Mesenchymal stem cell (in vitro differentiated cells and primary cell): ENCODE measurements at regions not wholly inside any gene's neighbourhood (a gene's known extent, or its start where the extent isn't known, plus 50 kb on each side); places are given as distances from the start of the nearest gene placed in this dataset.

Experiments used
- DNase-seq: peaks from one replicate; pipeline ENCODE4 v3.0.0-alpha.2; 2013
- H2AFZ ChIP-seq: one replicate; pipeline ENCODE4 v1.6.1; 2013; ENCODE audit warnings: low read depth, mild to moderate bottlenecking, control low read depth, inconsistent platforms, low read length, moderate library complexity
- H2AK5ac ChIP-seq: 2 replicates; pipeline ENCODE4 v1.6.1; 2013; ENCODE audit warnings: low read length, moderate library complexity, mild to moderate bottlenecking, inconsistent platforms; ENCODE audit not compliant: severe bottlenecking
- H2BK120ac ChIP-seq: one replicate; pipeline ENCODE4 v1.6.1; 2013; ENCODE audit warnings: low read depth, mild to moderate bottlenecking, inconsistent platforms, low read length, moderate library complexity
- H2BK12ac ChIP-seq, 2 experiments: one replicate each; pipeline ENCODE4 v1.6.1; 2013; ENCODE audit warnings: inconsistent platforms in 2 of 2, low read length in 2 of 2, mild to moderate bottlenecking in 2 of 2, moderate library complexity in 2 of 2, control low read depth in 1 of 2
- H2BK15ac ChIP-seq: one replicate; pipeline ENCODE4 v1.6.1; 2013; ENCODE audit warnings: mild to moderate bottlenecking, low read depth, inconsistent platforms; ENCODE audit not compliant: poor library complexity, severe bottlenecking
- H2BK5ac ChIP-seq: 2 replicates; pipeline ENCODE4 v1.6.1; 2013; ENCODE audit warnings: low read depth, mild to moderate bottlenecking, low read length, control low read depth, inconsistent platforms; ENCODE audit not compliant: poor library complexity, severe bottlenecking
- H3K14ac ChIP-seq, 2 experiments: one replicate each; pipeline ENCODE4 v1.6.1; 2013; ENCODE audit warnings: inconsistent platforms in 2 of 2, low read length in 2 of 2, control low read depth in 1 of 2, mild to moderate bottlenecking in 1 of 2, moderate library complexity in 1 of 2
- H3K18ac ChIP-seq, 2 experiments: one replicate each; pipeline ENCODE4 v1.6.1; 2013; ENCODE audit warnings: inconsistent platforms in 2 of 2, low read length in 2 of 2, control low read depth in 1 of 2, low read depth in 1 of 2, mild to moderate bottlenecking in 1 of 2
- H3K23ac ChIP-seq, 2 experiments: one replicate each; pipeline ENCODE4 v1.6.1; 2013; ENCODE audit warnings: inconsistent platforms in 2 of 2, low read length in 2 of 2, mild to moderate bottlenecking in 2 of 2, moderate library complexity in 2 of 2, control low read depth in 1 of 2
- H3K27ac ChIP-seq: 2 replicates; pipeline ENCODE4 v1.5.1; 2013; ENCODE audit warnings: mild to moderate bottlenecking, moderate library complexity, low read length, control low read depth, inconsistent platforms; ENCODE audit not compliant: poor library complexity, severe bottlenecking
- H3K27me3 ChIP-seq, 2 experiments: 2 replicates each; pipeline versions ENCODE4 v1.6.1 to v1.7.0; 2013; ENCODE audit warnings: low read length in 2 of 2, mild to moderate bottlenecking in 2 of 2, moderate library complexity in 2 of 2, control low read depth in 1 of 2, inconsistent platforms in 1 of 2; ENCODE audit not compliant: control insufficient read depth in 1 of 2, insufficient read depth in 1 of 2
- H3K36me3 ChIP-seq, 2 experiments: 2 replicates each; pipeline versions ENCODE4 v1.6.1 to v1.7.0; 2013; ENCODE audit warnings: low read length in 2 of 2, control low read depth in 1 of 2, inconsistent platforms in 1 of 2, low read depth in 1 of 2, mild to moderate bottlenecking in 1 of 2; ENCODE audit not compliant: insufficient read depth in 2 of 2, control insufficient read depth in 1 of 2
- H3K4ac ChIP-seq, 2 experiments: one replicate each; pipeline ENCODE4 v1.6.1; 2013; ENCODE audit warnings: inconsistent platforms in 2 of 2, low read length in 2 of 2, mild to moderate bottlenecking in 2 of 2, moderate library complexity in 2 of 2, control low read depth in 1 of 2, low read depth in 1 of 2
- H3K4me1 ChIP-seq: 2 replicates; pipeline ENCODE4 v1.6.1; 2013; ENCODE audit warnings: low read depth, low read length, control low read depth; ENCODE audit not compliant: control insufficient read depth, insufficient read depth
- H3K4me2 ChIP-seq: 2 replicates; pipeline ENCODE4 v1.6.1; 2013; ENCODE audit warnings: low read length, mild to moderate bottlenecking, inconsistent platforms; ENCODE audit not compliant: poor library complexity, severe bottlenecking
- H3K4me3 ChIP-seq, 2 experiments: 2 replicates each; pipeline versions ENCODE4 v1.5.1 to v1.7.0; 2013; ENCODE audit warnings: low read length in 2 of 2, mild to moderate bottlenecking in 2 of 2, control low read depth in 1 of 2, low read depth in 1 of 2; ENCODE audit not compliant: insufficient read depth in 1 of 2
- H3K79me1 ChIP-seq: replicated peaks from 2 replicates; pipeline ENCODE4 v1.6.1; 2013; ENCODE audit warnings: mild to moderate bottlenecking, control low read depth, low read length, inconsistent platforms; ENCODE audit not compliant: poor library complexity, severe bottlenecking
- H3K9ac ChIP-seq: 2 replicates; pipeline ENCODE4 v1.7.0; 2013; ENCODE audit warnings: mild to moderate bottlenecking, low read length, moderate library complexity
- H3K9me3 ChIP-seq: 2 replicates; pipeline ENCODE4 v1.7.0; 2013; ENCODE audit warnings: mild to moderate bottlenecking, low read length; ENCODE audit not compliant: control insufficient read depth
- H4K8ac ChIP-seq: one replicate; pipeline ENCODE4 v1.6.1; 2013; ENCODE audit warnings: inconsistent platforms, mild to moderate bottlenecking, low read length, moderate library complexity
- H4K91ac ChIP-seq: one replicate; pipeline ENCODE4 v1.6.1; 2013; ENCODE audit warnings: mild to moderate bottlenecking, low read length, inconsistent platforms
- WGBS: methylation state at CpG from one replicate; pipeline ENCODE4 v1.1.7; 2013; ENCODE audit warnings: mixed read lengths; 5-methylcytosine and 5-hydroxymethylcytosine counted together

- Histone ChIP-seq H3K27ac (no peak overlapping the region), H2AFZ (no peak overlapping the region), H3K18ac (no peak overlapping the region), H3K23ac (no peak overlapping the region), H2BK15ac (no peak overlapping the region), H3K4me1 (no peaks in the 10 kb centered on the region), H2BK5ac (no peak overlapping the region), H2AK5ac (no peak overlapping the region), H4K91ac (no peak overlapping the region), H2BK12ac (no peak overlapping the region), H3K9ac (no peak overlapping the region), H3K4me3 (no peak overlapping the region), H3K9me3 (no peaks in the 10 kb centered on the region), H4K8ac (no peak overlapping the region), H3K36me3 (no peaks in the 10 kb centered on the region), H3K27me3 (no peaks in the 10 kb centered on the region), H3K4ac (no peak overlapping the region), H2BK120ac (no peak overlapping the region), H3K4me2 (no peak overlapping the region), H3K79me1 (no peaks in the 10 kb centered on the region), H3K14ac (no peak overlapping the region)
- DNase-seq: no peak
- 91% methylated on average over 1 of the region's 1 CpG for WGBS
Observed at GRCh38 chr4:61044837-61045236, 155.3 kb upstream of the ADGRL3 start.

GRCh38 chr4:61049018-61049417, 151.1 kb upstream of the ADGRL3 start:
- no peaks in the 10 kb centered on the region for H3K4me1 ChIP-seq

GRCh38 chr4:61067381-61067780, 132.7 kb upstream of the ADGRL3 start:
- Histone ChIP-seq H3K9me3 (no peaks in the 10 kb centered on the region), H3K23ac (no peak overlapping the region), H2AK5ac (no peak overlapping the region), H2BK5ac (no peak overlapping the region), H4K91ac (no peak overlapping the region), H3K27ac (no peak overlapping the region), H4K8ac (no peak overlapping the region), H3K4me3 (no peak overlapping the region), H3K4me1 (no peaks in the 10 kb centered on the region), H3K79me1 (no peaks in the 10 kb centered on the region), H2BK120ac (no peak overlapping the region), H3K27me3 (no peaks in the 10 kb centered on the region), H3K18ac (no peak overlapping the region), H2BK12ac (no peak overlapping the region), H2BK15ac (no peak overlapping the region), H2AFZ (no peak overlapping the region), H3K4me2 (no peak overlapping the region), H3K4ac (no peak overlapping the region), H3K14ac (no peak overlapping the region), H3K36me3 (no peaks in the 10 kb centered on the region), H3K9ac (no peak overlapping the region)
- no peak for DNase-seq
- 90% methylated on average over 3 of the region's 3 CpGs for WGBS

More at GRCh38 chr4:61049018-61049417, 151.1 kb upstream of the ADGRL3 start:
- no peak overlapping the region for H3K18ac ChIP-seq
- no peaks in the 10 kb centered on the region for H3K79me1 ChIP-seq
- H2BK5ac ChIP-seq: no peak overlapping the region
- H3K4me3 ChIP-seq: no peak overlapping the region
- DNase-seq: no peak
- no peak overlapping the region for H4K8ac ChIP-seq
- no peak overlapping the region for H3K14ac ChIP-seq
- no peak overlapping the region for H3K4ac ChIP-seq
- no peak overlapping the region for H2BK120ac ChIP-seq
- no peaks in the 10 kb centered on the region for H3K27me3 ChIP-seq
- no peaks in the 10 kb centered on the region for H3K36me3 ChIP-seq
- no peak overlapping the region for H4K91ac ChIP-seq
- H2AFZ ChIP-seq: no peak overlapping the region
- H2AK5ac ChIP-seq: no peak overlapping the region
- no peak overlapping the region for H3K27ac ChIP-seq
- no peak overlapping the region for H3K23ac ChIP-seq
- H3K4me2 ChIP-seq: no peak overlapping the region
- no peak overlapping the region for H3K9ac ChIP-seq
- H2BK15ac ChIP-seq: no peak overlapping the region
- no peak overlapping the region for H2BK12ac ChIP-seq
- H3K9me3 ChIP-seq: no peaks in the 10 kb centered on the region

GRCh38 chr4:61068060-61068459, 132.1 kb upstream of the ADGRL3 start:
- H3K27ac ChIP-seq: no peak overlapping the region
- H2BK120ac ChIP-seq: no peak overlapping the region
- H2AFZ ChIP-seq: no peak overlapping the region
- H2BK5ac ChIP-seq: no peak overlapping the region
- no peak overlapping the region for H3K4me2 ChIP-seq
- no peak overlapping the region for H3K4me3 ChIP-seq
- no peak overlapping the region for H3K4ac ChIP-seq
- H4K91ac ChIP-seq: no peak overlapping the region
- H3K27me3 ChIP-seq: no peaks in the 10 kb centered on the region
- no peak for DNase-seq
- H4K8ac ChIP-seq: no peak overlapping the region
- no peak overlapping the region for H2AK5ac ChIP-seq
- H3K23ac ChIP-seq: no peak overlapping the region
- H3K14ac ChIP-seq: no peak overlapping the region
- H3K9ac ChIP-seq: no peak overlapping the region
- no peaks in the 10 kb centered on the region for H3K4me1 ChIP-seq
- H3K9me3 ChIP-seq: no peaks in the 10 kb centered on the region
- H2BK12ac ChIP-seq: no peak overlapping the region
- H3K18ac ChIP-seq: no peak overlapping the region
- 81% methylated on average over 2 of the region's 2 CpGs for WGBS
- no peaks in the 10 kb centered on the region for H3K79me1 ChIP-seq
- H3K36me3 ChIP-seq: no peaks in the 10 kb centered on the region
- H2BK15ac ChIP-seq: no peak overlapping the region
